Prostate gland (tissue), 2 donors: ENCODE measurements at regions not wholly inside any gene's neighbourhood (a gene's known extent, or its start where the extent isn't known, plus 50 kb on each side); places are given as distances from the start of the nearest gene placed in this dataset.

Source experiments
- DNase-seq: peaks from one replicate; pipeline ENCODE4 v3.0.0-alpha.2; 2019; ENCODE audit warnings: low spot score
- H3K27ac ChIP-seq, 2 donors: fragments of 200-600 bp; sonication (generic); 2 replicates each; pipeline ENCODE4 v1.5.1; 2017 to 2019
- H3K27me3 ChIP-seq: fragments of 200-600 bp; sonication (generic); replicated peaks from 2 replicates; pipeline ENCODE4 v1.5.1; 2019; ENCODE audit not compliant: insufficient read depth
- H3K36me3 ChIP-seq, 2 donors: fragments of 200-600 bp; sonication (generic); 1 replicate in 1 of 2; 2 replicates in 1 of 2; pipeline versions ENCODE4 v1.5.1 to v1.8.1; 2017 to 2019
- H3K4me1 ChIP-seq: fragments of 200-600 bp; sonication (generic); replicated peaks from 2 replicates; pipeline ENCODE4 v1.5.1; 2019
- H3K4me3 ChIP-seq, 2 donors: fragments of 200-600 bp; sonication (generic); 2 replicates each; pipeline ENCODE4 v1.5.1; 2017 to 2019
- H3K9me3 ChIP-seq: fragments of 200-600 bp; sonication (generic); 2 replicates; pipeline ENCODE4 v1.5.1; 2017
- CTCF ChIP-seq, 4 experiments: fragments of 200-600 bp in 2 of 4; fragments of 450-650 bp in 2 of 4; sonication (generic) in 2 of 4; IDR thresholded peaks; 1 replicate in 3 of 4; 2 replicates in 1 of 4; pipeline ENCODE4 v1.5.1; 2016 to 2019; ENCODE audit warnings: antibody characterized with exemption in 4 of 4, mild to moderate bottlenecking in 2 of 4, moderate library complexity in 2 of 4
- POLR2A ChIP-seq: fragments of 450-650 bp; IDR thresholded peaks from one replicate; pipeline ENCODE4 v1.6.1; 2016; ENCODE audit warnings: antibody characterized with exemption, mild to moderate bottlenecking
- POLR2AphosphoS5 ChIP-seq: sonication (generic); formaldehyde crosslinking; IDR thresholded peaks from one replicate; pipeline ENCODE4 v1.6.1; 2017; ENCODE audit warnings: antibody characterized with exemption
- WGBS: methylation state at CpG from one replicate; pipeline ENCODE4 v1.1.5; 2018; 5-methylcytosine and 5-hydroxymethylcytosine counted together
- intact Hi-C: fragments of 100-400 bp; cut with DNase I; formaldehyde crosslinking; loops from one replicate; pipeline ENCODE4 v1.14.2; 2022

GRCh38 chr9:119009249-119009648, 360.0 kb downstream of the BRINP1 start:
- TF ChIP-seq CTCF (IDR thresholded peaks at IDR 0.05) (no peak), POLR2AphosphoS5 (no peak), POLR2A (no peak)
- Histone ChIP-seq H3K27me3 (no peaks in the 10 kb centered on the region), H3K4me3 (no peak overlapping the region), H3K27ac (no peak overlapping the region), H3K36me3 (no peaks in the 10 kb centered on the region), H3K4me1 (no peaks in the 10 kb centered on the region), H3K9me3 (no peaks in the 10 kb centered on the region)
- DNase-seq = no peak
- WGBS = 26% methylated on average over 4 of the region's 4 CpGs
- intact Hi-C loops = no loop called here

DNA sequence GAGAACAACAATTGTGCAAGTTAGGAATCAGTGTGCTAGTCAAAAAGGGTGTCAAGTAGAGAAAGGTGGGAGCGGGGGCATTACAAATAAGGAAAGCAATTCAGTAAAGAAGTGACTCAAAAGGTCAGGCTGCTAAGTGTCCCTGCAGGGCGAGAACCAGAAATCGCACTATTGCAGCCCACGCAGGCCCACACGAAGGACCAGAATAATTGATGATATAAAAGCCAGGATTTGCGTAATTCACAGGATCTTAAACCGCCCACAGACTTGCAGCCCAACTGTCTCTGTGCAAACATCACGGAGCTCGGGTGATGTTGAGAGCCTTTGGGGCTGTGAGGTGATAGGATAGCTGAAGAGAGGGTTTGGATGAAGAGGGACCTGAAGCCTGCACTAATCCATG, 349.0 kb downstream of the BRINP1 start:
- Histone ChIP-seq H3K27me3 (no peaks in the 10 kb centered on the region), H3K4me1 (no peaks in the 10 kb centered on the region), H3K36me3 (no peaks in the 10 kb centered on the region), H3K9me3 (no peaks in the 10 kb centered on the region), H3K4me3 (no peak overlapping the region), H3K27ac (no peak overlapping the region)
- intact Hi-C loops = no loop called here
- 75% methylated on average over 9 of the region's 9 CpGs for WGBS
- TF ChIP-seq POLR2A (no peak), POLR2AphosphoS5 (no peak), CTCF (IDR thresholded peaks at IDR 0.05) (no peak)
- DNase-seq = no peak

DNA sequence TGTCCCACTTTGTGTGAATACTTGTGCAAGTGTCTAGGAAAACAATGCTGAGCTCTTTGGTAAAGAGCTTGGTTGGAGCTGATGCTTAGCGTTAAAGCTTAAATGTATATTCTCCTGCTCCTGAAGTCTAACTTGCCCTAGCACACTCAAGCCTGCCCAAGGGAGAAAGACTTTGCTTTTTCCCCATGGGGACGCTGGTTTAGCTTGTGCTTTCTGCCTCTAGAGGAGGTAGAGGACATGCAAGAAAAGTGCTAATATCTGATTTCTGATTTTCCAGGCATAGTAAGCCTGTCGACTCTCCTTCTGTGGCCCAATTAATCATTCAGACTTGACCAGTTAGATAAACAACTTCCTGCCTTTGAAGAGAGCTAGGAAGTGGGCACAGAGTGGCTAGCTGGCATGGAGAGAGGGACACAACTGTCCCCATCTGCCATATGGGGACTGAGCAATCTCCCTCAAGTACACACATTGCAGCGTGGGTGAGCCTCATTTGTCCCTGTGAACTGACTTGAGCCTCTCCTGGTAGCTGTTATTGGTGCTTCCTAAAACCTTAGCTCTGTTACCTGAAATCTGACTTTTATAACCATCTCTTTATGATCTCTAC, 348.4 kb downstream of the BRINP1 start:
- H3K27me3 ChIP-seq = no peaks in the 10 kb centered on the region
- TF ChIP-seq CTCF (IDR thresholded peaks at IDR 0.05) (no peak), POLR2AphosphoS5 (no peak), POLR2A (no peak)
- H3K9me3 ChIP-seq = no peaks in the 10 kb centered on the region
- no peaks in the 10 kb centered on the region for H3K36me3 ChIP-seq
- no peak overlapping the region for H3K4me3 ChIP-seq
- H3K4me1 ChIP-seq = no peaks in the 10 kb centered on the region
- intact Hi-C loops = no loop called here
- DNase-seq = no peak
- WGBS = 70% methylated on average over 4 of the region's 4 CpGs
- no peak overlapping the region for H3K27ac ChIP-seq

- intact Hi-C loops = no loop called here
- H3K36me3 ChIP-seq = no peaks in the 10 kb centered on the region
- 10% methylated on average over 4 of the region's 4 CpGs for WGBS
- no peaks in the 10 kb centered on the region for H3K9me3 ChIP-seq
- no peaks in the 10 kb centered on the region for H3K27me3 ChIP-seq
- peak; percentile 54 for DNase-seq
- H3K27ac ChIP-seq = peak overlapping the region; percentile 60
- H3K4me3 ChIP-seq = no peak overlapping the region
- H3K4me1 ChIP-seq = peaks cover 4% of the 10 kb centered on the region
- no peak for TF ChIP-seq POLR2AphosphoS5
- TF ChIP-seq POLR2A = no peak
- no peak for TF ChIP-seq CTCF (IDR thresholded peaks at IDR 0.05)
Measured at GRCh38 chr9:119026120-119026519, 343.1 kb downstream of the BRINP1 start.

DNA sequence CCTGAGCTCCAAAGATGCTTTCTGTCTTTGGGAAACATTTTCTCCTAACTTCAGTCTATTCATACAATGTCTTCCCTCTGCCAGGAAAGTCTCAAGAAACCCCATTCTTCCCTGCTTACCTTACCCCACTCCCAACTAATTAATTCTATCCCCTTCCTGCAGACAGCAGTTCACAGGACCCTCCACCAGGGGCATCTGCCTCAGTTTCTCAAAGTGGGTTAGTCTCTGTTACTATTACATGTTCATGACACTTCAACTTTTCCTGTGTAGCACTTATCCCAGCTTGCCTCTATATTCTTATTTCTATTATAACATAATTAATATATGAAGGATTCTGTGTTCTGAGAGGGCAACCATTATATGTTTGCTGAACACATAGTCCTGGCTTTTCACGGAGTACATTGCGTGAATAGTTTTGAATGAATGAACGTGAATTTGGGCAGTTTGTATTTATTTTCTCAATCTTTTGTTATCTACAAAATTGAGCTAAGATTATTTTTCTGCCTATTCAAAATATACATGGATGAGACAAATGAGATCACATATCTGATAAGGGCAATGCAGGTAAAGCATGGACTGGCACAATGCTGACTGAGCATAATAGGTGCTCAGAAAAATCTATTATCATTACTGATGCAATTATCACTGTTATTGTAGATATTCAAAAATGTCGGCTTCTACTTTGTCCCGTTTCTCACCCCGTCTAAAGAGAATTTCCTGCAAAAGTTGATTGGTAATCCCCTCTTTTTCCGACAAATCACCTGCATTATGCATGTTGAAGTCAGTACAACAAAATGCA, 341.1 kb downstream of the BRINP1 start:
- no peak for TF ChIP-seq CTCF (IDR thresholded peaks at IDR 0.05)
- no peak for TF ChIP-seq POLR2AphosphoS5
- no peak for TF ChIP-seq POLR2A
- Histone ChIP-seq H3K36me3 (no peaks in the 10 kb centered on the region), H3K4me1 (peaks cover 4% of the 10 kb centered on the region), H3K27ac (peak overlapping the region; percentile 47 to 54), H3K9me3 (no peaks in the 10 kb centered on the region), H3K27me3 (no peaks in the 10 kb centered on the region), H3K4me3 (no peak overlapping the region)
- intact Hi-C loops = no loop called here
- no peak for DNase-seq
- 68% methylated on average over 7 of the region's 7 CpGs for WGBS
